B cell (primary cell): ENCODE measurements at regions not wholly inside any gene's neighbourhood (a gene's known extent, or its start where the extent isn't known, plus 50 kb on each side); places are given as distances from the start of the nearest gene placed in this dataset.

ENCODE experiments used
- ATAC-seq: fragments of 200-7000 bp; cut with Tn5 transposase; one replicate; pipeline ENCODE4 v1.10.0; 2021; ENCODE audit warnings: low read depth, mild to moderate bottlenecking, moderate number of reproducible peaks, moderate library complexity
- CTCF ChIA-PET: fragments of 350-600 bp; sonication (Branson Sonifier 250); formaldehyde crosslinking; loops from one replicate; lab custom pipeline; 2021; ENCODE audit warnings: antibody characterized with exemption, inconsistent platforms; lab: Charles Lee
- POLR2A ChIA-PET: fragments of 350-600 bp; sonication (Branson Sonifier 250); formaldehyde crosslinking; loops from one replicate; lab custom pipeline; 2021; ENCODE audit warnings: antibody characterized with exemption; lab: Charles Lee
- DNase-seq: peaks from one replicate; pipeline ENCODE4 v3.0.0; 2013
- H2AFZ ChIP-seq: 2 replicates; pipeline ENCODE4 v1.6.1; 2012; ENCODE audit warnings: mild to moderate bottlenecking, low read depth, low read length; ENCODE audit not compliant: insufficient read depth, poor library complexity, severe bottlenecking
- H3K27ac ChIP-seq, 2 donors: 1 replicate in 1 of 2; 2 replicates in 1 of 2; pipeline ENCODE4 v1.5.1; 2012 to 2013; ENCODE audit warnings: low read length in 2 of 2, mild to moderate bottlenecking in 2 of 2, moderate library complexity in 1 of 2
- H3K27me3 ChIP-seq, 4 experiments: fragments of 200-600 bp in 1 of 4; sonication (generic) in 1 of 4; replicated peaks in 1 of 4; 1 replicate in 2 of 4; 2 replicates in 2 of 4; pipeline versions ENCODE4 v1.6.1 to v1.7.0; 2013 to 2016; ENCODE audit warnings: low read length in 3 of 4, mild to moderate bottlenecking in 2 of 4, mixed read lengths in 1 of 4, moderate library complexity in 1 of 4; ENCODE audit not compliant: insufficient read depth in 4 of 4, control insufficient read depth in 3 of 4; ENCODE audit errors: control extremely low read depth in 1 of 4
- H3K36me3 ChIP-seq, 2 experiments: replicated peaks in 1 of 2; 1 replicate in 1 of 2; 2 replicates in 1 of 2; pipeline versions ENCODE4 v1.6.1 to v1.7.1; 2013; ENCODE audit warnings: low read length in 1 of 2; ENCODE audit not compliant: insufficient read depth in 2 of 2, control insufficient read depth in 1 of 2; ENCODE audit errors: control extremely low read depth in 1 of 2, extremely low read depth in 1 of 2
- H3K4me1 ChIP-seq, 2 donors: fragments of 200-600 bp in 1 of 2; sonication (generic) in 1 of 2; 1 replicate in 1 of 2; 2 replicates in 1 of 2; pipeline versions ENCODE4 v1.5.1 to v1.6.1; 2013 to 2017; ENCODE audit warnings: low read length in 2 of 2; ENCODE audit not compliant: control insufficient read depth in 2 of 2, insufficient read depth in 2 of 2
- H3K4me2 ChIP-seq: replicated peaks from 2 replicates; pipeline ENCODE3; 2012; ENCODE audit warnings: mild to moderate bottlenecking, low read depth, low read length; ENCODE audit not compliant: poor library complexity, severe bottlenecking
- H3K4me3 ChIP-seq, 5 experiments: fragments of 200-600 bp in 1 of 5; sonication (generic) in 1 of 5; 1 replicate in 3 of 5; 2 replicates in 2 of 5; pipeline versions ENCODE4 v1.5.1 to v1.7.0; 2011 to 2016; ENCODE audit warnings: low read length in 4 of 5, mild to moderate bottlenecking in 4 of 5, low read depth in 2 of 5, control low read depth in 1 of 5, moderate library complexity in 1 of 5; ENCODE audit not compliant: insufficient read depth in 1 of 5; ENCODE audit errors: control extremely low read depth in 1 of 5, extremely low read depth in 1 of 5
- H3K79me2 ChIP-seq: fragments of 200-600 bp; sonication (generic); one replicate; pipeline ENCODE4 v1.6.0; 2016; ENCODE audit warnings: low read length; ENCODE audit not compliant: control insufficient read depth, insufficient read depth
- H3K9ac ChIP-seq: fragments of 200-600 bp; sonication (generic); 2 replicates; pipeline ENCODE4 v1.6.1; 2017; ENCODE audit warnings: mild to moderate bottlenecking, low read length, moderate library complexity
- H3K9me3 ChIP-seq, 3 donors: one replicate each; pipeline versions ENCODE4 v1.6.1 to v1.7.1; 2013; ENCODE audit warnings: low read length in 2 of 3; ENCODE audit not compliant: control insufficient read depth in 2 of 3, insufficient read depth in 1 of 3; ENCODE audit errors: control extremely low read depth in 1 of 3
- H4K20me1 ChIP-seq: 2 replicates; pipeline ENCODE4 v1.6.0; 2012; ENCODE audit warnings: mild to moderate bottlenecking, low read length; ENCODE audit not compliant: insufficient read depth, control insufficient read depth, poor library complexity, severe bottlenecking
- H3K27ac Mint-ChIP-seq: one replicate; pipeline ENCODE4 v1.8.0; 2021; ENCODE audit warnings: mixed read lengths
- H3K27me3 Mint-ChIP-seq: one replicate; pipeline ENCODE4 v1.8.0; 2021; ENCODE audit warnings: mixed read lengths
- H3K4me1 Mint-ChIP-seq: one replicate; pipeline ENCODE4 v1.8.0; 2021; ENCODE audit warnings: mixed read lengths
- H3K4me3 Mint-ChIP-seq: one replicate; pipeline ENCODE4 v1.8.0; 2021; ENCODE audit warnings: mixed read lengths
- H3K9me3 Mint-ChIP-seq: one replicate; pipeline ENCODE4 v1.8.0; 2022; ENCODE audit warnings: mixed read lengths; ENCODE audit not compliant: insufficient read depth
- EZH2 ChIP-seq: IDR thresholded peaks from 2 replicates; pipeline ENCODE4 v1.6.1; 2012; ENCODE audit warnings: borderline replicate concordance, low read depth, mild to moderate bottlenecking, moderate library complexity, low read length; ENCODE audit not compliant: insufficient read depth, poor library complexity, severe bottlenecking
- WGBS: methylation state at CpG from one replicate; pipeline ENCODE4 v1.1.5; 2013; ENCODE audit warnings: missing lambda C conversion rate; ENCODE audit not compliant: insufficient coverage; 5-methylcytosine and 5-hydroxymethylcytosine counted together
- intact Hi-C: fragments of 100-400 bp; cut with micrococcal nuclease; formaldehyde crosslinking; loops from one replicate; pipeline ENCODE4 v1.10.0; 2022
- TF ChIP-seq, protein P1 (sequence below): fragments of 200-600 bp; IDR thresholded peaks from one replicate; pipeline ENCODE4 v1.8.0; 2022; ENCODE audit warnings: antibody characterized with exemption, mild to moderate bottlenecking

DNA sequence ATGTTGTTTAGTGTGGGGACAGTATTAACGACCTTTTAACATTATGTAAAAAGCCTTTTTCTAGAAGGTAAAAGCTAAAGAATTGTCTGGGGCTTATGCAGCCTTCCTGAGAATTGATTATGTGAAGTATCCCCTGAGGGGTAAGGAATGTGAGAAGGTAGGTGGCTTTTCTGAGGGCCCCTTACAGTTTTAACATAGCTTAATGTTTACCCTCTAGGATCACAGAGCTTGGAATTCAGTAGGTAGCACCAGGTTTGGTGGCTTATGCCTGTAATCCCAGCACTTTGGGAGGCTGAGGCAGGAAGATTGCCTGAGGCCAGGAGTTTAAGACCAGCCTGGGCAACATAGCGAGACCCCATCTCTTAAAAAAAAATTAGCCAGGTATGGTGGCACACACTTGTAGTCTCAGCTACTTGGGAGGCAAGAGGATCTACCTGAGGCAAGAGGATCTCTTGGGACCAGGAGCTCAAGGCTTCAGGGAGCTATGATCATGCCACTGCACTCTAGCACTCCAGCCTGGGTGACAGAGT, 101.3 kb downstream of the OLFM4 start:
- Mint-ChIP-seq H3K9me3 (no peaks in the 10 kb centered on the region), H3K4me1 (no peaks in the 10 kb centered on the region), H3K4me3 (no peak overlapping the region), H3K27ac (no peak overlapping the region), H3K27me3 (no peaks in the 10 kb centered on the region)
- no peaks in the 10 kb centered on the region for H4K20me1 ChIP-seq
- no peaks in the 10 kb centered on the region for H3K4me1 ChIP-seq
- no peak overlapping the region for H3K9ac ChIP-seq
- TF ChIP-seq, protein P1, sequence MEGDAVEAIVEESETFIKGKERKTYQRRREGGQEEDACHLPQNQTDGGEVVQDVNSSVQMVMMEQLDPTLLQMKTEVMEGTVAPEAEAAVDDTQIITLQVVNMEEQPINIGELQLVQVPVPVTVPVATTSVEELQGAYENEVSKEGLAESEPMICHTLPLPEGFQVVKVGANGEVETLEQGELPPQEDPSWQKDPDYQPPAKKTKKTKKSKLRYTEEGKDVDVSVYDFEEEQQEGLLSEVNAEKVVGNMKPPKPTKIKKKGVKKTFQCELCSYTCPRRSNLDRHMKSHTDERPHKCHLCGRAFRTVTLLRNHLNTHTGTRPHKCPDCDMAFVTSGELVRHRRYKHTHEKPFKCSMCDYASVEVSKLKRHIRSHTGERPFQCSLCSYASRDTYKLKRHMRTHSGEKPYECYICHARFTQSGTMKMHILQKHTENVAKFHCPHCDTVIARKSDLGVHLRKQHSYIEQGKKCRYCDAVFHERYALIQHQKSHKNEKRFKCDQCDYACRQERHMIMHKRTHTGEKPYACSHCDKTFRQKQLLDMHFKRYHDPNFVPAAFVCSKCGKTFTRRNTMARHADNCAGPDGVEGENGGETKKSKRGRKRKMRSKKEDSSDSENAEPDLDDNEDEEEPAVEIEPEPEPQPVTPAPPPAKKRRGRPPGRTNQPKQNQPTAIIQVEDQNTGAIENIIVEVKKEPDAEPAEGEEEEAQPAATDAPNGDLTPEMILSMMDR = no peak
- TF ChIP-seq EZH2 = no peak
- H3K27ac ChIP-seq = no peak overlapping the region
- intact Hi-C loops = no loop called here
- H3K4me2 ChIP-seq = no peak overlapping the region
- no peaks in the 10 kb centered on the region for H3K79me2 ChIP-seq
- no peak for DNase-seq
- no peaks in the 10 kb centered on the region for H3K9me3 ChIP-seq
- ChIA-PET CTCF (interaction anchor here (1.1 kb wide), 1 partner anchor 22 kb away, joined by 3 read pairs; no protein-coding TSS in a partner anchor), POLR2A (no interaction called here)
- no peak overlapping the region for H3K4me3 ChIP-seq
- no peak for ATAC-seq
- H2AFZ ChIP-seq = no peak overlapping the region
- 100% methylated on average over 1 of the region's 2 CpGs for WGBS
- no peaks in the 10 kb centered on the region for H3K36me3 ChIP-seq
- peaks cover 0 to 3% (median 0%) of the 10 kb centered on the region in 4 experiments for H3K27me3 ChIP-seq

DNA sequence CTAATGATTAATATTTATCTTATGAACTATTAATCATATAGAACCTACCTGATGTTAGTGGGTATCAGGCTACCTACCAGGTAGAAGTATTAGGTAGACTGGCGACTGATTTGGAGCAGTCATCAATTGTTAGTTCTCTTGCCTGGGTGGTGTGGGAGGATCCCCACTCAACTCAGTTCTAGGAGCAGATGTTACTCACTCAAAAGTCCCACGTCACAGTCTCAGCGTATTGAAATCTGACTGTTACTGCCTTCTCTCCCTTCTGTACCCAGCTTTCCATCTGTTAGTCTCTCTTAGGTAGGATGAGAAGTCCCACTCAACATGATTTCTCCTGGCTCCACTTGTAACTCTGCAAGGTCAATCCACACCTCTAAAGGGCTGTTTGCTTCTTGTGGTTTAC, 102.7 kb downstream of the OLFM4 start:
- Mint-ChIP-seq H3K27ac (no peak overlapping the region), H3K9me3 (no peaks in the 10 kb centered on the region), H3K4me3 (no peak overlapping the region), H3K27me3 (no peaks in the 10 kb centered on the region), H3K4me1 (no peaks in the 10 kb centered on the region)
- no peak overlapping the region for H3K4me3 ChIP-seq
- intact Hi-C loops = no loop called here
- H3K27me3 ChIP-seq = peaks cover 0 to 3% (median 0%) of the 10 kb centered on the region in 4 experiments
- H3K36me3 ChIP-seq = no peaks in the 10 kb centered on the region
- no peak overlapping the region for H3K9ac ChIP-seq
- CTCF ChIA-PET = no interaction called here
- WGBS = no CpG with 5 or more reads among the region's 3 CpGs
- no peaks in the 10 kb centered on the region for H3K79me2 ChIP-seq
- no peaks in the 10 kb centered on the region for H4K20me1 ChIP-seq
- no peaks in the 10 kb centered on the region for H3K4me1 ChIP-seq
- H3K27ac ChIP-seq = no peak overlapping the region
- POLR2A ChIA-PET = no interaction called here
- DNase-seq = no peak
- no peaks in the 10 kb centered on the region for H3K9me3 ChIP-seq
- no peak overlapping the region for H3K4me2 ChIP-seq
- TF ChIP-seq EZH2 = no peak
- TF ChIP-seq, protein P1 = no peak
- ATAC-seq = no peak
- no peak overlapping the region for H2AFZ ChIP-seq
